ENCODE measurements at regions not wholly inside any gene's neighbourhood (a gene's known extent, or its start where the extent isn't known, plus 50 kb on each side); places are given as distances from the start of the nearest gene placed in this dataset.

DNA sequence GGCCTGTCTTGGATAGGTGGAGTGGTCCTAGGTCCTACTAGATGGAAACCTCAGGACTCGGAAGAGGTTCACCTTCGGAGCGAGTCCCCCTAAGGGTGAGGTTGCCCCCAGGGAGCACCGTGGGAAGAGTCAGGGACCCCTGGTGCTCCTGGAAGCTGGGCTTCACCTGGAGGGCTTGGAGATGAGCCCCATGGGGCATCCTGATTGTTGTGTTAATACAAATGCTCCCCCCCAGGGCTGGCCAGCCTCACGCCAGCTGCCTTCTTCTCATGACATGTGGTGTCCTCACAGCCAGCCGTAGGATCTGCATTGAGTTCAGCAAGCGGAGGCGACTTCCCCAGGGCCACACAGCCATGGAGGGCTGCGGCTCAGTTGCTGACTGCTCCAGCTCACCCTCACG, 1487.5 kb downstream of the BRD1 start:
- no peak for ATAC-seq

DNA sequence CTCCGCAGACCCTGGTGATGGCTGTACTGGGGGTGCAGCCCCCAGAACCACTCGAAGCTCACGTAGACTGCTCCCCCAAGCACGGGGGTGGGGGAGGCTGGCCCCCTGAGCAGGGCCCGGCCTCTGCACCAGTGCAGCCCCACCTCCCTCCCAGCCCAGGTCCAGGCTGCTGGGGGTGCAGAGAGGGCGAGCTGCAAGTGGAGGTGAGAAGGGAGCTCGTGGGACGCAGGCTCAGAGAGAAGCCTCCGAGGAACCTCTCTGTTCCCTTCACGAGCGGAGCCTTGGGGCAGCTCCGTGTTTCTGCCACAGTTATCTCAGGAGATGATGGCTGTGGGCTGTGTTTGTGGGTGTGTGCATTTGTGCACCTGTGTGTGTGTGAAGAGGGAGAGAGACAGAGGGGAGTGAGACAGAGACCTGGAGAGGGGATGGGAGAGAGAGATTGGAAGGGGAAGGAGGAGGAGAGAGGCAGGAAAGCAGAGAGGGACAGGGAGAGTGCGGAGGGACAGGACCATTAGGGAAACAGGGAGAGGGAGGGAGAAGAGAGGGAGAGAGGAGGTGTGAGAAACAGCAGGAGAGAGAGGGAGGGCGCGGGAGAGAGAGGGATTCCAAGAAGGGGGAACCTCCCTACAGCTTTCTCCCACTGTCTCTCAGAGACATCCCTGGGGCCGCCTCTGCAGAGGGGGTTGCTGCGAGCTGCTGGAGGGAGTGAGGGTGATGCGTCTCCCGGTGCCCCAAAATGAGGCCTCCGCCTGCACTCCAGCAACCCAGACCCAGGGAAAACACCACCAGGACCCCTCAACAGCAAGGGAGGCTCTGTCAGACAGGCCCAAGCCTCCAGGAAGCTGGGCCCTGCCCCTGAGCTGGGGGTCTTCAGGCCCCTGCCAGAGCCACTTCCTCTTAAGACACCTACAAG, 1488.6 kb downstream of the BRD1 start:
- ATAC-seq: no peak

DNA sequence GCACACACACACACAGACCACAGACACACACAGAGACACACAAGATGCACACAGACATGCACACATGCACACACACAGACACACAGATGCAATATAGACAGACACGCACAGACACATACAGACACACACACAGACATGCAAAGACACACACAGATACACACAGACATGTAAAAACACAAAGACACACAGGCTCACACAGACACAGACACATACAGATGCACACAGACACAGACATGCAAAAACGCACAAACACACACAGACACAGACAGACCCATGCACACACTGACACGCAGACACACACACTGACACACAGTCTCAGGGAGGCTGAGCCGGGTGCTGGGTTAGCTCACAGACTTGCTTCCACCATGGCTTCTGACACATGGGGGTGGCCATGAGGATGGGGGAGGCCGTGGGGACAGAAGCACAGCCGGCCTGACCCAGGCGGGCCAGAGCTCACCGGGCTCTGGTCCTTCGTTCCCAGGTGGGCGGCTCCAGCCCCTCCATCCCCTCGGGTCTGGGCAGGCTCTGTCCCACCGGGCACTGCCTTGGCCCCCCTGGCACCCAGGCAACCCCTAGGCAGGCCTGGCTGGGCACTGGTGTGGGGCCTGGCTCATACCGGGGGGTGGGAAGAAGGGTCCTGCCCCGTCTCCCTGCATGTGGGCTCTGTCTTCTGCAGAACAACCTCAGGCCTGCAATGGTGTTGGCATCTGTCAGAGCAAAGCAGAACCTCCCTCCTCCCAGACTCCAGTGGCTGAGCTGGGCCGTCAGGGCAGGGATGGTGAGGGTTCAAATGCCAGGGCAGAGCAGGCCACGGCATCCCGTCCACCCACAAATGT, 1489.5 kb downstream of the BRD1 start:
- ATAC-seq: no peak

DNA sequence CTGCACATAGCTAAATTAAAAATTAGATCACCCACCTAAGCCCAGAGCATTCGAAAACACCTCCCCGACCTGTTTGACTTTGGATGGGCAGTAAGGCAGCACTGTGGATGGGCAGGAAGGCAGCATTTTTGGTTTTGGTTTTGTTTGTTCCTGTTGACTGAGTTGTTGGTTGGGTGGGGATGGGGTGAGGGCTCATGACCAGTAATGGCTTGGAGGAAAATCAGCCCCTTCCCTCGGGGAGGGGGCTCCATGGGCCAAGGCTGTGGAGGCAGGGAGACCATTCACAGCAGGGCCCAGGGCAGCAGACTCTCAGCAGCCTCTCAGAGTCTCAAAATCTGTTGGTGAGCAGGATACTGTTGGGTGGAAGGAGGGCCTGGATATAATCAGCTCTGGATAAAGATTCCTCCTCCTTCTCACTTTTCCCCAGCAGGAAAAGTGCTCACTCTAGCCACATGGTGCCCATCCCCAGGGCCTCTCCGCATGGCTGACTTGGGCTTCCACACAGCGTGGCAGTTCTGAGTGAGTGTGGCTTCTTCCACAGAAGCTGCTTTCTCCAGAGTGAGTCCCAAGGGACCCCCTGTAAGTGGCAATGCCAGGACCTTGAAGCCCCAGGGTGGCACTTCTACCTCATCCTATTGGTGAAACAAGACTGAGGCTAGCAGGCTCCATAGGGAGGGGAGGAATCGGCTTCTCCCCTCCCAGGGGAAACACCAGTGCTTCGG, 1491.2 kb downstream of the BRD1 start:
- no peak for ATAC-seq

DNA sequence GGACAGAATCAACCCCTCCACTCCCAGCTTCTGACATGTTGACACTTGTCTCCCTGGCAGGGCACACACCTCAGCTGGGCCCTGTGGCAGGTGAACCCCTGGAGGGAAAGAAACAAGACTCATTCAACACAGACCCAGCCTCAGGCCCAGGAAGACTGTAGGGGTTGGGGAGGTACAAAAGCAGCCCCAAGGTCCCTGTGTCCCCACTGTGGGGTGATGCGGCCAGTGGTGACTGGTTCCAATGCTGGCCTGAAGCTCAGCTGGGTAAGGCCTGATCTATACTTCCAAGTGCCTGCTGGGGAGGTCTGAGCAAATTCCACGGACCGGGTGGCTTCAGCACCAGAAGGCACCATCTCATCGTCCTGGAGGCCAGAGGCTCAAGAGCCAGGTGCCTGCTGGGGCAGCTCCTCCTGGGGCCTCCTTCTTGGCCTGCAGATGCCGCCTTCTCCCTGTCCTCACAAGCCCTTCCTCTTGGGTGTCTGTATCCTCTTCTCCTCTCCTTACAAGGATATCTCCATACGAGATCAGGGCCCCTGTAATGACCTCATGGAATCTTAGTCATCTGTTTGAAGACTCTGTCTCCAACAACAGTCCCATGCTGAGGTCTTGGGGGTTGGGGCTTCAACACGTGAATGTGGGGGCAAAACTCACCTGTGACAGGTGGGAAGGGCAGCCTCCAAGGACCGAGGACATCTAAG, 1492.1 kb downstream of the BRD1 start:
- no peak for ATAC-seq

DNA sequence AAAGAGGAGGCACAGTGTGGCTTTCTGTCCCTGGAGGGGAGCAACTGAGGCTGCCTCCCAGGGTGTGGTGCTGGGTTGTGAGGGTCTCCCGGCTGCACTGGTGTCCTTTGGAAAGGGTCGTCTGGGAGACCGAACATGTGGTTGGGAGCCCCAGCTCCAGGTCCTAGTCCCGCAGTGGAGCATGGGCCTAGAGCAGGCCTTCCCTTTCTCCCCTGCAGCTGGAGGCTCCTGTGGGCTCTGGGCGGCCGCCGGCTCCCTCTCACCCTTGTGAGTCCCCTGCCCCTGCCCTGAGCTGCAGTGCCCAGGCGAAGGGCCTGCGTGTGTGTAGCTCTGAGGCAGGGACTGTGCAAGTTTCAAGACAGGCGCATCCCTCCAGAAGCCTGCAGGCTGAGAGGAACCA, 1492.7 kb downstream of the BRD1 start:
- ATAC-seq: no peak

DNA sequence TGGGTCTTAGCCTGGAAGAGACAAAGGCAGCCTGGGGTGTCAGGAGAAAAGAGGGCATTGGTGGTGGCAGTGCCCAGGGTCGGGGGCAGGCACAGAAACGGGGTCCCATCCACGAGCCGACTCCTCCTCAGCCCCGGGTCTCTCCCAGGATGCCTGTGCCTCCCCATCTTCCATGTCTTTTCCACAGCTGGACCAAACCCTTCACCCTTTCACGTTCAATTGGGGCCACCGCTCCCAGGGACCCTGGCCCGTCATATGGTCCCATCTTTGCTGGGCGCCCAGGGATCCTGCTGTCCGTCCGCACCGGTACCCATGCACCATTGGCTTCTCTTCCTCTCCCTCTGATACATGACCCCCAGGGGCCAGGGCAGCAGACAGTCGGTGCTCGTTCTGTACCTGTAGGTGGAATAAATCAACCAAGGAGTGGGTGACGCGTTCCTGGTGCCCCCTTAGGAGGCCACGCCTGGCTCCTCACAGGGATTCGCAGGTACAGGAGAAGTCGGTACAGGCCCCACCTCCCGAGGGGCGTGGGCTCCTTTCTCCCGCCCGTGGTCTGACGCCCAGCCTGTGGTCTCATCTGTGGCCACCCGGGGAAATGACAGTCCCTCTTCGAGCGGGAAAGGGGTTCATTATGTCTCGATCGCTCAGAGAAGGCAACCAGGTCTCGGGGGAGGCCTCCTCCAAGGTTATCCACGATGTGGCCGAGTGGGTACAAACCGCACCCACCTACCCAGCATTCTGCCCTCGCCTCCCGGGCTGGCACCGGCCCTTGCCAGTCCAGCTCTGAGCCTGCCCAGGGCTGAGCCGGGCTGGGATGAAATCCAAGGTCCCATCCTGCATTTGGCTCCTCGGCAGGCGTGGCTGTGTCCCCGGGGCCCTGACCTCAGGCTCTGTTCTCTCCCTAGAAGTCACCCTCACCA, 1493.6 kb downstream of the BRD1 start:
- no peak for ATAC-seq

DNA sequence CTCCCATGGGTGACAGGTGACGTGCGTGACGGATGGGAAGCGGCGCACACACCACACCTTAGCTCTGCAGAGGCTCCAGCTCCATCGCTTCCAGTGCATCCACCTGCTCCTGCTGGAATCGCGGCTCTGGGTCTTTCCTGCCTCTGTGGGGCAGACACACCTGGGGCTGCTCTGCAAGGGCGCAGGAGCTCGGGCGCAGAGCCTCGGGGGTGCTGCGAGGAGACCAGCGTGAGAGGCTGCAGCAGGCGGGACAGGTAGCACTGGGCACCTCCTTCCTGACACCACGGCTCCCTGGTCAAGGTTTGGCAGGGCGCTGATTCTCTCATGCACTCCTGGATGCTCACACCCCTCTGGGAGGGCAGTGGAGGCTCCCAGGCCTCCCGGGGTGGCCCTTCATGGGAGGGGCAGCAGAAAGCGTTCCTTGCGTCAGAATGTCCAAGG, 1494.3 kb downstream of the BRD1 start:
- no peak for ATAC-seq

DNA sequence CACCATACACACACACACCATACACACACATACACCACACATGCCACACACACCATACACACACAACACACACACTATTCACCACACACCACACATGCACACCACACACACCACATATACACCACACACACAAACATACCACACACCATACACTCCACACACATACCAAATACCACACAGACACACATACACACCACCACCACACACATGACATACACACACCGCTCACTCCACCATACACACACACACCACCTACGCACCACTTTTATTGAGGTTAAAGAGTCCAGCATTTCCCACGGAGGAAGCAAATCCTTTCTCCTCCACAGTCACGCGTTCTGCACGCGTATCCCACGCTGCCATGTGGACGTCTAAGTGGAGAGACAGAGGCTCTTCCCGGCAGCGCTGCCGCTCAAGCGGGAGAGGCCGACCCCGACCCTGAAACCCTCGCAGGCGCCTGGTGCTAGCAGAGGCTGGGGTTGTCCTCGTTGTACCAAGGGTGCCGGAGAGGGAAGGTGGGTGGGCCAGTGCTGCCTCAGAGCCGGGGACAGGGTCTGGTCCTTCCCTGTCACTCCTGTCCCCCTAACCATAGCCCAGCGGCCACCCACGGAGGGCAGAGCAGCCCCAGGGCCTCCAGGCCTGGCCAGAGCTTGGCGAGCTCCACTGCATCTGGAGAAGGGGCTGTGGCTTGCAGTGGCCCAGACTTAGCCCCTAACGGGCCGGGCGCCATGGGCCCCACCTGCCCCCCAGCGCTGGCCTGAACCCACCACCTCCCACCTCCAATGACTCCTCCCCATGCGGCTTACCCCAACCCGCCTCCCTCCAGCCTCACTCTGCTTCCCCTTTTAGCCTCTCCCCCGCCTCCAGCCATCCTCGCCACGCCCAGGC, 1495.0 kb downstream of the BRD1 start:
- no peak for ATAC-seq

DNA sequence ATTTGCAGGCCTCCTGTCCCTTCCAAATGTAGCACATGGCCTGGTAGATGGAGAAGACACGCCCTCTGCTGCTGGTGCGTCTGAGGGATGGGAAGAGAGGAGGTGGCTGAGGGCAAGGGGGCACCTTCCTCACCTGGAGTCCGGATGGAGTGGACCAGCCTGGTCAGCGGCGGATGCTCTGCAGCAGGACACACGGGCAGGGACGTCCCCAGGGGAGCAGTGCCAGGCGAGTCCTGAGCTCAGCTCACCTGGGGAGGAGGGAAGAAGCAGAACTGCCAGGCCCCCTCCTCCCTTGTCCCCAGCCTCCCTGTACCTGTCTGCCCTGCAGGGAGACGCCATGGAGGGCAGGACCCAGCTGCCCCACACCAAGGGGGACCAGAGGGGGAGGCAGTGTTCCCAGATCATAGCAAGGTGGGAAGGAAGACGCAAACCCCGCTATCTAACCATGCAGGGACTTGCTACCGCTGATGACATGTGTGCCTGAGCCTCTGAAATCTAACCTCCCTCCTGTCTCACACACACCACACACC, 1495.9 kb downstream of the BRD1 start:
- ATAC-seq: no peak

DNA sequence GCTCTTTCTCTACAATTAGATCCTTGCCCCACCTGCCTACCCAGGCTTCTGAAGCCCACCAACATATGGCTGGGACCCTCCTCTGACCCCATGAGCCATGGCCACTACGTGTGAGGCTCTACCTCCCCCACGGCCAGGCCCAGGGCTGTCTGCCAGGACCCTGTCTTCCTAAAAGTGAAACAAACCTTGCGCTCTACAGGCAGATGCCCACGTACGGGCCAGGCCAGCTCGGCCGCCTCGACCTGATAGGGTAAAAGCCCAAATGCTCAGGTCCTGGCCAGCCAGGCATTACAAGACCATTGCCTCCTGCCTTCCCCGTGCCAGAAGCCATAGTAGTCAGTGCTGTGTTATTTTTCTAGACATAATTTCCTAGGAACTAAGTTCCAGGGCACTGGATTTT, 1496.4 kb downstream of the BRD1 start:
- no peak for ATAC-seq

DNA sequence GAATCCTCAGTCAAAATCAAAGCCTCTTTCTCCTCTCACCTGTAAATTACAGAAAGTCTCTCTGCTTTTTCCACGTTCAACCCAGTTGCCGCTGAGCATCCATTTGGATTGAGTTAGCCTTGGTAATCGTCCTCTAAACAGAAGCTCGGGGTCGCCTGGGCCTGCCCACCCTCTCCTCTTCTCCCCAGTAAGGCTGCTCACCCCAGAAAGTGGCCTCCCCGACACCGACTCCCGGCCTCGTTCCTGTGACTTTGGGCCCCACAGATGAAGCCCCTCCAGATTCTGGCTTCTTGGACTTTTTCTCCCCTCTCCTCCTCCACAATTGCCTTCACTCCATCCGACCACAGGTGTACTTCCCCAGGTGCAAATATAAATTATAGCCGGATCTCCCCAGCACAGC, 1500.0 kb downstream of the BRD1 start:
- no peak for ATAC-seq

DNA sequence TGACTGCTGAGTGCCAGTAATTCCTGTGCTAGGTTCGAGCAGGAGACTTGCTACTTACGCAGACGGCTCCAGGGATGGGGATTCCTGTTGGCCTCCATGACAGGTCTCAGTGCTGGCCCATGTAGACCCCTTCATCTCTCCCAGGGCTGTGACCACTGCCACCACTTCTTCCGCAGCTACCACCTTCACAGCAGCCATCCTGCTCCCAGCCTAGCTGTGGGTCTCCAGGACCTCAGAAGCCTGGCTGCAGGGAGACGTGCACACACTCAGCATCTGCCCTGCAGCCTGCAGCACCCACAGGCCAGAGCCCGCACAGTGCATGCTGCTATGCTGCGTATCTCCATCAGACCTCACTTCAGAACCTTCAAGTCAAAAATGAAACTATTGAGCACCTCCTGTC, 1503.9 kb downstream of the BRD1 start:
- no peak for ATAC-seq

DNA sequence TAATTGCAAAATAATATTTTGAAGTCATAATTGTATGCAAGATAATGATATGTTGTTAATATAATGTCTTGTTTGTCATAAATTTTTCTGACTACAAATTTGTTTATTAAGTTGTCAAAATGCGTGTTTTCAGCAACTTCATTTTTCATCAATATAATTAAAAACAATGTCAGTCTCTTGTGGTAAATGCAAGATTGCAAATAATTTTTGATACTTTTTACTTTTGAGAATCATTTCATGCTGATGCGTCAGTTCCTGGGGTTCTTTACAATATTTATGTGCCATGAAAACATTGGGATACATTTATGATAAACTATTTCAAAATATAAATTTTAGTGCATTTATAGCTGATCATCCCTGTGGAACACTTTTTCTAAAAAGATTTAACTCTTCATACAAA, 1504.8 kb downstream of the BRD1 start:
- no peak for ATAC-seq

DNA sequence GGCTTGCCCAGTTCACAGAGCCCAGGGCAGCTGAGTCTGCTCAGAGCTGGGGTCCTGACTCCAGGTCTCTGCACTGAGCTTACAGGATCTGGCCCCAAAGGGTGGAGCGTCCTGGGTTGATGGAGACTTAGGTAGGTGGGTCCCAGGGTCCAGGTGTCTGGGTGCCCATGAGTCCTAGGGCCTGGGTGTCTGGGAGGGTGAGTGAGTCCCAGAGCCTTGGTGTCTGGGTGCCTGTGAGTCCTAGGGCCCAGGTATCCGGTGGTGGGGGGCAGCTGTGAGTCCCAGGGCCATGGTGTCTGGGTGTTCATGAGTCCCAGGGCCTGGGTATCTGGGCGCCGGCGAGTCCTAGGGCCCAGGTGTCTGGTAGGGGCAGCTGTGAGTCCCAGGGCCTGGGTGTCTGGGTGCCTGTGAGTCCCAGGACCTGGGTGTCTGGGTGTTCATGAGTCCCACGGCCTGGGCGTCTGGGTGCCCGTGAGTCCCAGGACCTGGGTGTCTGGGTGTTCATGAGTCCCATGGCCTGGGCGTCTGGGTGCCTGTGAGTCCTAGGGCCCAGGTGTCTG, 1505.6 kb downstream of the BRD1 start:
- ATAC-seq: no peak

DNA sequence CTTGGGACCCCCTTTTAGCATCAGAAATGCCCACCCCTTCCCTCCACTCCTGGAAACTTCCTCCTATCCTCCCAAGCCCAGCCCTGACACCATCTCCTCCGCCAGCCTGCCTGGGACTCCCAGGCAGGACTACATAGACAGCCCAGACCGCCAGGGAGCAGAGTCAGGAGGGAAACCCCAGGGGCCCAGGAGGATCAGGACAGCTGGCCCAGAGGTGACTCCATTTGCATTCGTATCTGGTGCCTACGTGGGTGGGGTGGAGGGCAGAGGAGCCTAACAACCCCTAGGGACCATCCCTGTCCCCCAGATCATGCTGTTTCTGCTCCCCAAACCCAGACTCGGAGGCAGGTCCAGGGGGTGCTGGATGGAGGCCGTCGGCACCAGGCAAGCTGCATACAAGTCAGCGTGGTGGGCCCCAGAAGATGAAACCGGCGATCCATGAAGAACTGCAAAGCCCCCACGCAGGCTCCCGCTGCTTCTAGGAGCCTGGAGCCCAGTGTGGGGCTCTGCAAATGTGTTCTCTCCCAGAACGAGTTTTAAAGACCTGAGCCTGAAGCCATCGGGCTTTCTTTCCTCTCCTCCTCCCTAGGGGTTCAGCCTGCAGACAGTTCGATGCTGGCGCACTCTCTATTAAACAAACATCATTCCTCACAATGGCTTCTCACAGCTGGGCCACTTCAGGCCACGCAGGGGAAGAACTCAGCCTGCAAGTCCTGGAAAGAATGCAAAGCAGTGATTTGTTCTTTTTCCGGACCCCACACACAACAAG, 1506.8 kb downstream of the BRD1 start:
- no peak for ATAC-seq

DNA sequence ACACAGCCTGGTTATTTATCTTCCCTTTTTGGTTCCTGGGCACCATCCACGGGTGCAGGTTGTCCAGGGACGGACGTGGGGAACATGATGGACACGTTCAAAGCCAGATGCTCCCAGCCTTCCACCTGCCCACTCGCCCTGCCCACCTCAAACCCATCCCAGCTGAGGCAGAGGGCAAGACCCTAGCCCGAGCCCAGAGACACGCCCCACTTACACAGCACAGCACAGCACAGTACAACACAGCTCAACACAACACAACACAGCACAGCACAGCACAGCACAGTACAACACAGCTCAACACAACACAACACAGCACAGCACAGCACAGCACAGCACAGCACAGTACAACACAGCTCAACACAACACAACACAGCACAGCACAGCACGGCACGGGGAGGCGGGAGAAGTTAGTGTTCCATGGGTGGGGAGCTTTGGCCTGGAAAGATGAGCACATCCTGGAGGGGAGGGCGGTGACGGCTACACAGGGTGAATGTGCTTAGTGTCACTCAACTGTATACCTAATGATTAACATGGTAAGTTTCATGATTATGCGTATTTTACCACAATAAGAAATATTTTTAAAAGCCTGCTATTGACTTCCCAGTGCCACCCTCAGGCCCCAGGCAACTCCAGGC, 1507.5 kb downstream of the BRD1 start:
- ATAC-seq: no peak

DNA sequence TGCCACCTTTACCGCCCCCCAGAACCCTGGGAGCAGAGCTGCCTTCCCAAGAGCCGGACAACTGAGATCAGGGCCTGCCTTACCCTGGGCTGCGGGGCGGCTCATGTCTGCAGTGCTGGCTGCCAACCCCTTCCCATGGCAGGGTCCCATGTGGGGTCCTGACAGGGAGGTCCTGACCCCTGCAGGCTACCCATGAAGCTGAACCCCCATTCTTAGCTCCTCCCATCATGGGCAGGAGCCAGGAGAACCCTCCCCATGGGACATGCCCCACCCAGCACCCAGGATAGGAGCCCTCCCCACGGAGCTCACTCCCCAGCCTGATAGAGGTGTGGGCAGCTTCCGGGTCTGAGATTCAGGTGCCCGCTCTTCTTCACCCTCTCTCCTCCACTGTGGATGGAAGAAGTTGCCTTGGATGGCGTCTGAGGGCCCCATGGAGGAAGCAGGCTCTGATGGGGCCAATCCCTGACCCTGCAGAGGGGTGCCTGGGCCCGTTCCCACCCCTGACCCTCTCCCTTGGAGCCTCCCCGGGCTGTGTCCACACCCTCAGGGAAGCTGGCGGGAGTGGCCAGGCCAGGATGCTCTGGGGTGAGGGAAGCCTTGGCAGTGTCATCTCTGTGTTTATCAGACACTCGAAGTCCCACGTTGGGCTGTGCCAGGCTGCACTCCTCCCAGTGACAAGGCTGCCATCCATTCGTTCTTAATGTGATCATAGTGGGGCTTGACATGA, 1508.2 kb downstream of the BRD1 start:
- ATAC-seq: no peak

All from activated CD4-positive, CD25-positive, alpha-beta regulatory T cell treated with anti-CD3 and anti-CD28 coated beads, Interleukin-2, amount 50 U/mL, for 24 hours (primary cell).